ENCODE measurements at regions not wholly inside any gene's neighbourhood (a gene's known extent, or its start where the extent isn't known, plus 50 kb on each side); places are given as distances from the start of the nearest gene placed in this dataset.
"Not testable (repeated sequence)": the region's sequence is repeated elsewhere in the genome, so short reads cannot be mapped to it uniquely, and the experiment has no call there.

- not testable (repeated sequence) for H3K36me3 ChIP-seq (ENCODE audit: control insufficient read depth, insufficient read depth, low read length); H3K27ac ChIP-seq (ENCODE audit: low read depth, low read length, severe bottlenecking); H3K4me1 ChIP-seq (ENCODE audit: control insufficient read depth, insufficient read depth, low read length, poor library complexity, severe bottlenecking); H3K4me3 ChIP-seq (ENCODE audit: extremely low read depth, insufficient read depth, low read length, poor library complexity, severe bottlenecking); H3K9me3 ChIP-seq (ENCODE audit: control insufficient read depth, low read length)
- no CpG with 5 or more reads among the region's 3 CpGs for WGBS, 2 experiments (ENCODE audit: insufficient coverage in 2 of 2)
Measured at GRCh38 chr16:18204309-18204708, 132.2 kb downstream of the NPIPA8 start.

GRCh38 chr16:18201511-18201910, 135.0 kb downstream of the NPIPA8 start:
- not testable (repeated sequence) for H3K9me3 ChIP-seq (ENCODE audit: control insufficient read depth, low read length); H3K36me3 ChIP-seq (ENCODE audit: control insufficient read depth, insufficient read depth, low read length); H3K4me3 ChIP-seq (ENCODE audit: extremely low read depth, insufficient read depth, low read length, poor library complexity, severe bottlenecking); H3K4me1 ChIP-seq (ENCODE audit: control insufficient read depth, insufficient read depth, low read length, poor library complexity, severe bottlenecking); H3K27ac ChIP-seq (ENCODE audit: low read depth, low read length, severe bottlenecking)
- no CpG with 5 or more reads among the region's 3 CpGs for WGBS, 2 experiments (ENCODE audit: insufficient coverage in 2 of 2)

GRCh38 chr16:18192389-18192788, 144.1 kb downstream of the NPIPA8 start:
- H3K9me3 ChIP-seq (ENCODE audit: control insufficient read depth, low read length); H3K4me3 ChIP-seq (ENCODE audit: extremely low read depth, insufficient read depth, low read length, poor library complexity, severe bottlenecking); H3K36me3 ChIP-seq (ENCODE audit: control insufficient read depth, insufficient read depth, low read length); H3K27ac ChIP-seq (ENCODE audit: low read depth, low read length, severe bottlenecking); H3K4me1 ChIP-seq (ENCODE audit: control insufficient read depth, insufficient read depth, low read length, poor library complexity, severe bottlenecking): not testable (repeated sequence)
- WGBS, 2 experiments (ENCODE audit: insufficient coverage in 2 of 2) = no CpG with 5 or more reads among the region's 2 CpGs

GRCh38 chr16:18190179-18190578, 146.4 kb downstream of the NPIPA8 start:
- not testable (repeated sequence) for H3K4me1 ChIP-seq (ENCODE audit: control insufficient read depth, insufficient read depth, low read length, poor library complexity, severe bottlenecking); H3K9me3 ChIP-seq (ENCODE audit: control insufficient read depth, low read length); H3K4me3 ChIP-seq (ENCODE audit: extremely low read depth, insufficient read depth, low read length, poor library complexity, severe bottlenecking); H3K27ac ChIP-seq (ENCODE audit: low read depth, low read length, severe bottlenecking); H3K36me3 ChIP-seq (ENCODE audit: control insufficient read depth, insufficient read depth, low read length)
- no CpG with 5 or more reads among the region's 8 CpGs for WGBS, 2 experiments (ENCODE audit: insufficient coverage in 2 of 2)

GRCh38 chr16:18184755-18185154, 151.8 kb downstream of the NPIPA8 start:
- not testable (repeated sequence) for H3K36me3 ChIP-seq (ENCODE audit: control insufficient read depth, insufficient read depth, low read length); H3K9me3 ChIP-seq (ENCODE audit: control insufficient read depth, low read length); H3K4me3 ChIP-seq (ENCODE audit: extremely low read depth, insufficient read depth, low read length, poor library complexity, severe bottlenecking); H3K4me1 ChIP-seq (ENCODE audit: control insufficient read depth, insufficient read depth, low read length, poor library complexity, severe bottlenecking); H3K27ac ChIP-seq (ENCODE audit: low read depth, low read length, severe bottlenecking)
- WGBS, 2 experiments (ENCODE audit: insufficient coverage in 2 of 2) = no CpG with 5 or more reads among the region's 15 CpGs

- not testable (repeated sequence) for H3K4me1 ChIP-seq (ENCODE audit: control insufficient read depth, insufficient read depth, low read length, poor library complexity, severe bottlenecking); H3K9me3 ChIP-seq (ENCODE audit: control insufficient read depth, low read length); H3K36me3 ChIP-seq (ENCODE audit: control insufficient read depth, insufficient read depth, low read length); H3K27ac ChIP-seq (ENCODE audit: low read depth, low read length, severe bottlenecking); H3K4me3 ChIP-seq (ENCODE audit: extremely low read depth, insufficient read depth, low read length, poor library complexity, severe bottlenecking)
- WGBS, 2 experiments (ENCODE audit: insufficient coverage in 2 of 2) = no CpG with 5 or more reads among the region's 6 CpGs
Measured at GRCh38 chr16:18181028-18181427, 155.5 kb downstream of the NPIPA8 start.

- H3K36me3 ChIP-seq (ENCODE audit: control insufficient read depth, insufficient read depth, low read length); H3K4me3 ChIP-seq (ENCODE audit: extremely low read depth, insufficient read depth, low read length, poor library complexity, severe bottlenecking); H3K4me1 ChIP-seq (ENCODE audit: control insufficient read depth, insufficient read depth, low read length, poor library complexity, severe bottlenecking); H3K9me3 ChIP-seq (ENCODE audit: control insufficient read depth, low read length); H3K27ac ChIP-seq (ENCODE audit: low read depth, low read length, severe bottlenecking): not testable (repeated sequence)
- WGBS, 2 experiments (ENCODE audit: insufficient coverage in 2 of 2) = 83 to 100% methylated on average over 1 of the region's 2 CpGs
Measured at GRCh38 chr16:18173945-18174497, 162.5 kb downstream of the NPIPA8 start.

- H3K36me3 ChIP-seq (ENCODE audit: control insufficient read depth, insufficient read depth, low read length); H3K4me1 ChIP-seq (ENCODE audit: control insufficient read depth, insufficient read depth, low read length, poor library complexity, severe bottlenecking); H3K9me3 ChIP-seq (ENCODE audit: control insufficient read depth, low read length); H3K27ac ChIP-seq (ENCODE audit: low read depth, low read length, severe bottlenecking); H3K4me3 ChIP-seq (ENCODE audit: extremely low read depth, insufficient read depth, low read length, poor library complexity, severe bottlenecking): not testable (repeated sequence)
- no CpG with 5 or more reads among the region's 3 CpGs for WGBS, 2 experiments (ENCODE audit: insufficient coverage in 2 of 2)
Measured at GRCh38 chr16:18162293-18162692, 174.2 kb downstream of the NPIPA8 start.

GRCh38 chr16:18161224-18161623, 175.3 kb downstream of the NPIPA8 start:
- no CpG with 5 or more reads among the region's 4 CpGs for WGBS, 2 experiments (ENCODE audit: insufficient coverage in 2 of 2)
- not testable (repeated sequence) for H3K36me3 ChIP-seq (ENCODE audit: control insufficient read depth, insufficient read depth, low read length); H3K4me3 ChIP-seq (ENCODE audit: extremely low read depth, insufficient read depth, low read length, poor library complexity, severe bottlenecking); H3K9me3 ChIP-seq (ENCODE audit: control insufficient read depth, low read length); H3K27ac ChIP-seq (ENCODE audit: low read depth, low read length, severe bottlenecking); H3K4me1 ChIP-seq (ENCODE audit: control insufficient read depth, insufficient read depth, low read length, poor library complexity, severe bottlenecking)

- not testable (repeated sequence) for H3K27ac ChIP-seq (ENCODE audit: low read depth, low read length, severe bottlenecking); H3K9me3 ChIP-seq (ENCODE audit: control insufficient read depth, low read length); H3K36me3 ChIP-seq (ENCODE audit: control insufficient read depth, insufficient read depth, low read length); H3K4me3 ChIP-seq (ENCODE audit: extremely low read depth, insufficient read depth, low read length, poor library complexity, severe bottlenecking); H3K4me1 ChIP-seq (ENCODE audit: control insufficient read depth, insufficient read depth, low read length, poor library complexity, severe bottlenecking)
- WGBS, 2 experiments (ENCODE audit: insufficient coverage in 2 of 2) = no CpG with 5 or more reads among the region's 1 CpG
Measured at GRCh38 chr16:18159185-18159584, 177.4 kb downstream of the NPIPA8 start.

- not testable (repeated sequence) for H3K4me1 ChIP-seq (ENCODE audit: control insufficient read depth, insufficient read depth, low read length, poor library complexity, severe bottlenecking); H3K27ac ChIP-seq (ENCODE audit: low read depth, low read length, severe bottlenecking); H3K4me3 ChIP-seq (ENCODE audit: extremely low read depth, insufficient read depth, low read length, poor library complexity, severe bottlenecking); H3K36me3 ChIP-seq (ENCODE audit: control insufficient read depth, insufficient read depth, low read length); H3K9me3 ChIP-seq (ENCODE audit: control insufficient read depth, low read length)
- WGBS, 2 experiments (ENCODE audit: insufficient coverage in 2 of 2) = no CpG with 5 or more reads among the region's 1 CpG
Measured at GRCh38 chr16:18157854-18158253, 178.7 kb downstream of the NPIPA8 start.

GRCh38 chr16:18152832-18153231, 183.7 kb downstream of the NPIPA8 start:
- WGBS, 2 experiments (ENCODE audit: insufficient coverage in 2 of 2) = no CpG with 5 or more reads among the region's 6 CpGs
- not testable (repeated sequence) for H3K9me3 ChIP-seq (ENCODE audit: control insufficient read depth, low read length); H3K36me3 ChIP-seq (ENCODE audit: control insufficient read depth, insufficient read depth, low read length); H3K4me3 ChIP-seq (ENCODE audit: extremely low read depth, insufficient read depth, low read length, poor library complexity, severe bottlenecking); H3K27ac ChIP-seq (ENCODE audit: low read depth, low read length, severe bottlenecking); H3K4me1 ChIP-seq (ENCODE audit: control insufficient read depth, insufficient read depth, low read length, poor library complexity, severe bottlenecking)

All from mesodermal cell (in vitro differentiated cells).